CD14-positive monocyte (primary cell): ENCODE measurements at regions not wholly inside any gene's neighbourhood (a gene's known extent, or its start where the extent isn't known, plus 50 kb on each side); places are given as distances from the start of the nearest gene placed in this dataset.

Experiments
- DNase-seq, 3 donors: peaks; one replicate each; pipeline ENCODE4 v3.0.0-alpha.2; 2011 to 2022
- H2AFZ ChIP-seq: 2 replicates; pipeline ENCODE4 v1.6.0; 2012; ENCODE audit warnings: mild to moderate bottlenecking, low read depth, low read length, inconsistent platforms; ENCODE audit not compliant: insufficient read depth, poor library complexity, severe bottlenecking
- H3K27ac ChIP-seq, 2 donors: 1 replicate in 1 of 2; 2 replicates in 1 of 2; pipeline ENCODE4 v1.5.1; 2012 to 2013; ENCODE audit warnings: low read length in 2 of 2, control low read depth in 1 of 2, inconsistent platforms in 1 of 2, low read depth in 1 of 2, mild to moderate bottlenecking in 1 of 2
- H3K27me3 ChIP-seq, 2 donors: one replicate each; pipeline versions ENCODE4 v1.6.0 to v1.6.1; 2011 to 2013; ENCODE audit warnings: low read length in 2 of 2; ENCODE audit not compliant: control insufficient read depth in 2 of 2, insufficient read depth in 2 of 2
- H3K36me3 ChIP-seq, 2 donors: replicated peaks in 1 of 2; 1 replicate in 1 of 2; 2 replicates in 1 of 2; pipeline versions ENCODE4 v1.5.1 to v1.6.1; 2012 to 2013; ENCODE audit warnings: low read length in 2 of 2, control low read depth in 1 of 2, inconsistent platforms in 1 of 2, mild to moderate bottlenecking in 1 of 2; ENCODE audit not compliant: insufficient read depth in 2 of 2, control insufficient read depth in 1 of 2
- H3K4me1 ChIP-seq, 2 donors: 1 replicate in 1 of 2; 2 replicates in 1 of 2; pipeline versions ENCODE4 v1.5.1 to v1.6.1; 2012 to 2013; ENCODE audit warnings: low read length in 2 of 2, control low read depth in 1 of 2, inconsistent platforms in 1 of 2, mild to moderate bottlenecking in 1 of 2, moderate library complexity in 1 of 2; ENCODE audit not compliant: insufficient read depth in 2 of 2, control insufficient read depth in 1 of 2
- H3K4me2 ChIP-seq: replicated peaks from 2 replicates; pipeline ENCODE3; 2012; ENCODE audit warnings: low read length, moderate library complexity, mild to moderate bottlenecking; ENCODE audit not compliant: poor library complexity, severe bottlenecking; ENCODE audit errors: extremely low read depth
- H3K4me3 ChIP-seq, 3 experiments: fragments of 200-600 bp in 1 of 3; sonication (generic) in 1 of 3; replicated peaks in 1 of 3; 1 replicate in 2 of 3; 2 replicates in 1 of 3; pipeline ENCODE4 v1.5.1; 2011 to 2013; ENCODE audit warnings: low read length in 3 of 3, mild to moderate bottlenecking in 3 of 3, control low read depth in 2 of 3, low read depth in 2 of 3, inconsistent platforms in 1 of 3, moderate library complexity in 1 of 3
- H3K79me2 ChIP-seq: 2 replicates; pipeline ENCODE4 v1.6.0; 2012; ENCODE audit warnings: mild to moderate bottlenecking, control low read depth, inconsistent platforms, low read length, moderate library complexity; ENCODE audit not compliant: insufficient read depth
- H3K9ac ChIP-seq: 2 replicates; pipeline ENCODE4 v1.6.0; 2017; ENCODE audit warnings: low read length, mild to moderate bottlenecking; ENCODE audit not compliant: insufficient read depth, poor library complexity, severe bottlenecking
- H3K9me3 ChIP-seq, 2 donors: replicated peaks in 1 of 2; 1 replicate in 1 of 2; 2 replicates in 1 of 2; pipeline versions ENCODE4 v1.5.1 to v1.6.1; 2012 to 2013; ENCODE audit warnings: low read length in 2 of 2, control low read depth in 1 of 2; ENCODE audit not compliant: control insufficient read depth in 1 of 2, insufficient read depth in 1 of 2
- H4K20me1 ChIP-seq: 2 replicates; pipeline ENCODE4 v1.6.0; 2012; ENCODE audit warnings: mild to moderate bottlenecking, low read length, control low read depth, moderate library complexity; ENCODE audit not compliant: insufficient read depth
- H3K27ac Mint-ChIP-seq, 7 donors: one replicate each; pipeline ENCODE4 v1.8.0; 2020; ENCODE audit warnings: mild to moderate bottlenecking in 7 of 7, mixed read lengths in 7 of 7, moderate library complexity in 6 of 7, inconsistent platforms in 2 of 7
- H3K27me3 Mint-ChIP-seq, 3 donors: one replicate each; pipeline ENCODE4 v1.8.0; 2021 to 2022; ENCODE audit warnings: low read depth in 3 of 3, mild to moderate bottlenecking in 3 of 3, mixed read lengths in 3 of 3, moderate library complexity in 3 of 3, inconsistent platforms in 1 of 3
- H3K36me3 Mint-ChIP-seq, 2 donors: one replicate each; pipeline ENCODE4 v1.8.0; 2020; ENCODE audit warnings: mixed read lengths in 2 of 2, inconsistent platforms in 1 of 2, mild to moderate bottlenecking in 1 of 2
- H3K4me1 Mint-ChIP-seq: one replicate; pipeline ENCODE4 v1.8.0; 2020; ENCODE audit warnings: mild to moderate bottlenecking, mixed read lengths
- H3K4me3 Mint-ChIP-seq, 2 donors: one replicate each; pipeline ENCODE4 v1.8.0; 2020; ENCODE audit warnings: mild to moderate bottlenecking in 2 of 2, mixed read lengths in 2 of 2, moderate library complexity in 1 of 2
- H3K9me3 Mint-ChIP-seq, 7 donors: one replicate each; pipeline ENCODE4 v1.8.0; 2020 to 2022; ENCODE audit warnings: mixed read lengths in 7 of 7, mild to moderate bottlenecking in 6 of 7, moderate library complexity in 6 of 7, inconsistent platforms in 2 of 7
- WGBS: methylation state at CpG from one replicate; pipeline ENCODE4 v1.1.5; 2013; ENCODE audit warnings: missing lambda C conversion rate; ENCODE audit not compliant: insufficient coverage; 5-methylcytosine and 5-hydroxymethylcytosine counted together
- intact Hi-C, 2 donors: fragments of 100-400 bp; cut with micrococcal nuclease; formaldehyde crosslinking; loops; one replicate each; pipeline versions ENCODE4 v1.15.0 to v1.15.1; 2023
- TF ChIP-seq, protein P1 (sequence below): fragments of 200-600 bp; IDR thresholded peaks from one replicate; pipeline ENCODE4 v1.8.0; 2022; ENCODE audit warnings: antibody characterized with exemption, mild to moderate bottlenecking

DNA sequence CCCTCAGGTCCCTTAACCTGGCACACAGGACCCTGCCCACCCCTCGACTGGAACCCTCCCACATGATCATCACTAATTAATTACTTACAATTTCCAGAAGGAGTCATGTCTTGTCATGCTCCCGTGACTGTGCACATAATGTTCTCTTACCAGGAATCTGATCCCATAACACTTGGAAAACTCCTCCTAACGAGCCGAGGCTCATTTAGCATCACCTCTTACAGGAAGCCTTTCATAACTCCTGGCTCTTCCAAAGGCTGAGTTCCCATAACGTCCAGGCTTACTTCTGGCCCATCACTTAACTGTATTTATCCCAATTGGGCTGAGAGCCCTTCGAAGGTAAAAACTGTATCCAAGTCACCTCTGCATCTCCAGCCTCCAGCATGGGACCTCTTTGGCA lies 147.9 kb upstream of the JUN start:
- Mint-ChIP-seq H3K27ac (peak overlapping the region in 3 of 7 donors; percentile 41 to 76 (median 47)), H3K9me3 (peaks cover 0 to 1% (median 0%) of the 10 kb centered on the region in 7 donors), H3K36me3 (peaks cover 0 to 2% of the 10 kb centered on the region in 2 donors), H3K27me3 (peaks cover 0 to 6% (median 2%) of the 10 kb centered on the region in 3 donors), H3K4me1 (peaks cover 51% of the 10 kb centered on the region), H3K4me3 (no peak overlapping the region)
- DNase-seq, result no peak
- 83% methylated on average over 5 of the region's 6 CpGs for WGBS
- H3K27ac ChIP-seq, result peak overlapping the region in 1 of 2 donors; percentile 3
- TF ChIP-seq, protein P1, sequence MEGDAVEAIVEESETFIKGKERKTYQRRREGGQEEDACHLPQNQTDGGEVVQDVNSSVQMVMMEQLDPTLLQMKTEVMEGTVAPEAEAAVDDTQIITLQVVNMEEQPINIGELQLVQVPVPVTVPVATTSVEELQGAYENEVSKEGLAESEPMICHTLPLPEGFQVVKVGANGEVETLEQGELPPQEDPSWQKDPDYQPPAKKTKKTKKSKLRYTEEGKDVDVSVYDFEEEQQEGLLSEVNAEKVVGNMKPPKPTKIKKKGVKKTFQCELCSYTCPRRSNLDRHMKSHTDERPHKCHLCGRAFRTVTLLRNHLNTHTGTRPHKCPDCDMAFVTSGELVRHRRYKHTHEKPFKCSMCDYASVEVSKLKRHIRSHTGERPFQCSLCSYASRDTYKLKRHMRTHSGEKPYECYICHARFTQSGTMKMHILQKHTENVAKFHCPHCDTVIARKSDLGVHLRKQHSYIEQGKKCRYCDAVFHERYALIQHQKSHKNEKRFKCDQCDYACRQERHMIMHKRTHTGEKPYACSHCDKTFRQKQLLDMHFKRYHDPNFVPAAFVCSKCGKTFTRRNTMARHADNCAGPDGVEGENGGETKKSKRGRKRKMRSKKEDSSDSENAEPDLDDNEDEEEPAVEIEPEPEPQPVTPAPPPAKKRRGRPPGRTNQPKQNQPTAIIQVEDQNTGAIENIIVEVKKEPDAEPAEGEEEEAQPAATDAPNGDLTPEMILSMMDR, result no peak
- no peaks in the 10 kb centered on the region for H3K36me3 ChIP-seq
- no peak overlapping the region for H3K4me2 ChIP-seq
- intact Hi-C loops, result loop anchor here in 1 of 2 donors (5.0 kb wide), 1 partner anchor 34 kb away; no protein-coding TSS in a partner anchor
- peaks cover 37 to 50% of the 10 kb centered on the region in 2 donors for H3K4me1 ChIP-seq
- H2AFZ ChIP-seq, result no peak overlapping the region
- H4K20me1 ChIP-seq, result no peaks in the 10 kb centered on the region
- H3K27me3 ChIP-seq, result no peaks in the 10 kb centered on the region
- no peak overlapping the region for H3K4me3 ChIP-seq
- no peaks in the 10 kb centered on the region for H3K9me3 ChIP-seq
- no peak overlapping the region for H3K9ac ChIP-seq
- no peaks in the 10 kb centered on the region for H3K79me2 ChIP-seq

DNA sequence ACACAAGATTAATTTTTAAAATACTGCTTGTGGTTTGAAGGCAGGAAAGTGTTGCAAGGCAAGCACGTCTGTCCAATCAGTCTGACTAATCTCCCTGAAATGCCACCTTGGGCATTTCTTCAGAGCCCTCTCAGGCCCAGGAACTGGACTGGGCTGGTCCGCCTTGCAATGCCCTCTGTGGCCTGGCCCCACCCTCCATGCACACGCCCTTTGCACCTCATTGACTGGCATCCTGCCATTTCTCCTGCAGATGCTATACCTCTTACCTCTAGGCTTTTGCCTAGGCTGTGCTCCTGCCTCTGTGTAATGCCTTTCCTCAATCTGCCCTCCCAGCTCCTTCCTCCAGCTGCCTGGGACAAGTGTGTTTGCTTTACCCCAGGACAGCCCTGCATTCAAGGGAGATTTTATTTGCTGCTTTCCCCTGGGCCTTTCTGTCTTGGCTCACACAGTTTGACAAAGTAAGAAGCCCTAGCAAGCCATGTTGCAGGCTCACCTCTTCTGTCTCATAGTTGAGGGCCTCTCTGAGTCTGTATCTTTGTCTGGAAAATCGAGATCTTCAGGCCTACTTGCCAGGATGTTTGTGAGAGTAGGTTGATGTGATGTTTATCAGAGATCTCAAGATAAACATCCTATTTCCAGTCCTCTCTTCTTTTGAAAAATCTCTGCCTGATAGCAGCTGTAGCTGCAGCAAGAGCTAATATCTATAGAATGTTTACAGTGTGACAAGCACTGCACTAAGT lies 149.2 kb upstream of the JUN start:
- WGBS, result 0% methylated on average over 3 of the region's 4 CpGs
- Mint-ChIP-seq H3K36me3 (peaks cover 0 to 2% of the 10 kb centered on the region in 2 donors), H3K27ac (peak overlapping the region in 6 of 7 donors; percentile 45 to 84 (median 74)), H3K27me3 (peaks cover 2 to 4% (median 3%) of the 10 kb centered on the region in 3 donors), H3K4me1 (peaks cover 44% of the 10 kb centered on the region), H3K4me3 (peak overlapping the region in 1 of 2 donors; percentile 43), H3K9me3 (peaks cover 0 to 1% (median 0%) of the 10 kb centered on the region in 7 donors)
- DNase-seq, result peak; percentile 55 to 74 (median 64)
- H3K9me3 ChIP-seq, result no peaks in the 10 kb centered on the region
- peak overlapping the region in 1 of 3 experiments; percentile 12 for H3K4me3 ChIP-seq
- TF ChIP-seq, protein P1, result no peak
- no peaks in the 10 kb centered on the region for H4K20me1 ChIP-seq
- intact Hi-C loops, result loop anchor here in 1 of 2 donors (5.0 kb wide), 1 partner anchor 36 kb away; no protein-coding TSS in a partner anchor
- H3K4me2 ChIP-seq, result no peak overlapping the region
- H3K27ac ChIP-seq, result peak overlapping the region in 1 of 2 donors; percentile 55
- H3K9ac ChIP-seq, result no peak overlapping the region
- H2AFZ ChIP-seq, result no peak overlapping the region
- H3K27me3 ChIP-seq, result no peaks in the 10 kb centered on the region
- H3K79me2 ChIP-seq, result no peaks in the 10 kb centered on the region
- peaks cover 29 to 42% of the 10 kb centered on the region in 2 donors for H3K4me1 ChIP-seq
- no peaks in the 10 kb centered on the region for H3K36me3 ChIP-seq
